Activated CD4-positive, alpha-beta memory T cell treated with anti-CD3 and anti-CD28 coated beads, Interleukin-2, amount 10 ng/mL, durations not matched to agents 7 days and 5 days (primary cell): ENCODE measurements at regions not wholly inside any gene's neighbourhood (a gene's known extent, or its start where the extent isn't known, plus 50 kb on each side); places are given as distances from the start of the nearest gene placed in this dataset.

Experiments used
- CTCF ChIA-PET: fragments of 350-600 bp; sonication (Branson Sonifier 250); formaldehyde crosslinking; loops from one replicate; lab custom pipeline; 2021; ENCODE audit warnings: antibody characterized with exemption, inconsistent platforms; lab: Charles Lee
- POLR2A ChIA-PET: fragments of 350-600 bp; sonication (Branson Sonifier 250); formaldehyde crosslinking; loops from one replicate; lab custom pipeline; 2021; ENCODE audit warnings: antibody characterized with exemption; lab: Charles Lee
- DNase-seq: peaks from one replicate; pipeline ENCODE4 v3.0.0-alpha.2; 2020
- H3K27ac Mint-ChIP-seq: one replicate; pipeline ENCODE4 v1.8.0; 2021; ENCODE audit warnings: mild to moderate bottlenecking, mixed read lengths
- H3K27me3 Mint-ChIP-seq: one replicate; pipeline ENCODE4 v1.8.0; 2021; ENCODE audit warnings: mixed read lengths
- H3K36me3 Mint-ChIP-seq: one replicate; pipeline ENCODE4 v1.8.0; 2021; ENCODE audit warnings: low read depth, mixed read lengths
- H3K4me1 Mint-ChIP-seq: one replicate; pipeline ENCODE4 v1.8.0; 2021; ENCODE audit warnings: mixed read lengths
- H3K4me3 Mint-ChIP-seq: one replicate; pipeline ENCODE4 v1.8.0; 2021; ENCODE audit warnings: mild to moderate bottlenecking, mixed read lengths
- H3K9me3 Mint-ChIP-seq: one replicate; pipeline ENCODE4 v1.8.0; 2021; ENCODE audit warnings: mixed read lengths

- DNase-seq = no peak
- ChIA-PET CTCF (interaction anchor here (1.0 kb wide), 1 partner anchor 11 kb away, joined by 3 read pairs; no protein-coding TSS in a partner anchor), POLR2A (no interaction called here)
- no peaks in the 10 kb centered on the region for H3K36me3 Mint-ChIP-seq
- no peaks in the 10 kb centered on the region for H3K4me1 Mint-ChIP-seq
- no peak overlapping the region for H3K4me3 Mint-ChIP-seq
- H3K27ac Mint-ChIP-seq = no peak overlapping the region
- H3K27me3 Mint-ChIP-seq = peaks cover 2% of the 10 kb centered on the region
- H3K9me3 Mint-ChIP-seq = no peaks in the 10 kb centered on the region
Measured at GRCh38 chr7:86930554-86931307, 128.7 kb downstream of the ELAPOR2 start.

DNA sequence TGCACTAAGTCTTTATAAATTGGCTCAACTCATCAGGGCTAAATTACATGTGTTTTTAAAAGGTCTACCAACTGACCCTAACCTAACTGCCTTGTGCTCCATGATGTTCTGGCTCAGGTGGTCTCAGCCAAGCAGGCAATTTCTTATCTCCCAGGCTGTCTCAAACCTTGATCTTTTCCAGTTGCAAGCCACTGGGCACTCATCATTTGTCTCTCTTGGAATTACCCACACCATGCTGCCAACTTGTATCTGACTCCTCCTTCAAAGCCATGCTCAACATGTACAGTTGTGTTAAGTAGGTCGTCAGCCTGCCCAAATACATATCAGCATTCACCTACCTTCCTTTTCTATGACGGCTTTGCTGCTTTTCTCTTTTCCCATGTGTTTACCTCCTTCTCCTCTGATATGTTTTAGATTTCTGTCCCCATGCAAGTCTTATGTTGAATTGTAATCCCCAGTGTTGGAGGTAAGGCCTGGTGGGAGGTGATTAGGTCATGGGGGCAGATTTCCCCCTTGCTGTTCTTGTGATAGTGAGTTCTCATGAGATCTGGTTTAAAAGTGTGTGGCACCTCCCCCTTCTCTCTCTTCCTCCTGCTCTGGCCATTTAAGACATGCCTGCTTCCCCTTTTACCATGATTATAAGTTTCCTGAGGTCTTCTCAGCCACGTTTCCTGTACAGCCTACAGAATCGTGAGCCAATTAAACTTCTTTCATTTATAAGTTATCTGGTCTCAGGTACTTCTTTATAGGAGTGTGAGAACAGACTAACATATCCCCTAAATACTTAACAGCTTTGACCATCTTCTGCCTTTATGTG is 130.0 kb downstream of the ELAPOR2 start:
- H3K4me3 Mint-ChIP-seq = no peak overlapping the region
- no peak for DNase-seq
- no peaks in the 10 kb centered on the region for H3K4me1 Mint-ChIP-seq
- H3K27me3 Mint-ChIP-seq = peaks cover 7% of the 10 kb centered on the region
- ChIA-PET CTCF (interaction anchor here (1.0 to 2.7 kb wide), 2 partner anchors 12 to 307 kb away, joined by 3 to 10 read pairs; no protein-coding TSS in a partner anchor), POLR2A (no interaction called here)
- H3K36me3 Mint-ChIP-seq = no peaks in the 10 kb centered on the region
- H3K27ac Mint-ChIP-seq = no peak overlapping the region
- no peaks in the 10 kb centered on the region for H3K9me3 Mint-ChIP-seq

- H3K27ac Mint-ChIP-seq = no peak overlapping the region
- no peaks in the 10 kb centered on the region for H3K4me1 Mint-ChIP-seq
- H3K9me3 Mint-ChIP-seq = no peaks in the 10 kb centered on the region
- no peak for DNase-seq
- POLR2A ChIA-PET = no interaction called here
- H3K36me3 Mint-ChIP-seq = no peaks in the 10 kb centered on the region
- H3K27me3 Mint-ChIP-seq = peaks cover 10% of the 10 kb centered on the region
- H3K4me3 Mint-ChIP-seq = no peak overlapping the region
- CTCF ChIA-PET = interaction anchor here (1.5 to 7.1 kb wide), 4 partner anchors 12 to 308 kb away, joined by 5 to 63 read pairs (median 12); partner anchors contain the start of gene DMTF1
Measured at GRCh38 chr7:86928308-86928707, 131.1 kb downstream of the ELAPOR2 start.

GRCh38 chr7:86926732-86927131 is 132.7 kb downstream of the ELAPOR2 start:
- H3K36me3 Mint-ChIP-seq = no peaks in the 10 kb centered on the region
- peaks cover 10% of the 10 kb centered on the region for H3K27me3 Mint-ChIP-seq
- H3K27ac Mint-ChIP-seq = no peak overlapping the region
- ChIA-PET POLR2A (no interaction called here), CTCF (interaction anchor here (0.7 to 7.1 kb wide), 18 partner anchors 11 to 1058 kb away, joined by 3 to 63 read pairs (median 4); partner anchors contain the start of gene DMTF1)
- no peak overlapping the region for H3K4me3 Mint-ChIP-seq
- H3K9me3 Mint-ChIP-seq = no peaks in the 10 kb centered on the region
- DNase-seq = no peak
- H3K4me1 Mint-ChIP-seq = no peaks in the 10 kb centered on the region

- DNase-seq = no peak
- H3K36me3 Mint-ChIP-seq = no peaks in the 10 kb centered on the region
- no peaks in the 10 kb centered on the region for H3K4me1 Mint-ChIP-seq
- H3K27me3 Mint-ChIP-seq = peaks cover 10% of the 10 kb centered on the region
- no peak overlapping the region for H3K27ac Mint-ChIP-seq
- no peaks in the 10 kb centered on the region for H3K9me3 Mint-ChIP-seq
- ChIA-PET CTCF (interaction anchor here (1.4 to 7.1 kb wide), 2 partner anchors 224 to 229 kb away, joined by 3 to 63 read pairs; no protein-coding TSS in a partner anchor), POLR2A (no interaction called here)
- no peak overlapping the region for H3K4me3 Mint-ChIP-seq
Measured at GRCh38 chr7:86925221-86925620, 134.2 kb downstream of the ELAPOR2 start.

DNA sequence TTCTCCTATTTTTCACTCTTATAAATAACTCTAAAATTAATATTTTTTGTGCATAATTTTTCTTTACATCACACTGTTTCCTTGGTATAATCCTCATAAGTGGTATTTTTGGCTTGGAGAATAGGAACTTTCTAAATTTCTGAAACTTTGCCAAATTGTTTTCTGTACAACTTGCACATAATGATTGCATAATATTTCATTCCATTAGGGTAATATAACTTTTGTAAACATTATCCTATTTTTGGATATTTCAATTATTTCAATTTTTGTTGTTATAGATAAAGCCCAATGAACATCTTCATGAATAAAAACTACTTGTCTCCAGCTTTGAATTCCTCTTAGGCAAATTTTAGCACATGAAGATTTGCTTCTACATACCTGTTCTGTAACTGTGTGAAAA is 135.9 kb downstream of the ELAPOR2 start:
- POLR2A ChIA-PET = no interaction called here
- Mint-ChIP-seq H3K27ac (no peak overlapping the region), H3K4me1 (no peaks in the 10 kb centered on the region), H3K4me3 (no peak overlapping the region), H3K27me3 (peaks cover 10% of the 10 kb centered on the region), H3K36me3 (no peaks in the 10 kb centered on the region), H3K9me3 (no peaks in the 10 kb centered on the region)
- DNase-seq = no peak
- CTCF ChIA-PET = interaction anchor here (7.1 kb wide), 1 partner anchor 225 kb away, joined by 63 read pairs; no protein-coding TSS in a partner anchor

DNA sequence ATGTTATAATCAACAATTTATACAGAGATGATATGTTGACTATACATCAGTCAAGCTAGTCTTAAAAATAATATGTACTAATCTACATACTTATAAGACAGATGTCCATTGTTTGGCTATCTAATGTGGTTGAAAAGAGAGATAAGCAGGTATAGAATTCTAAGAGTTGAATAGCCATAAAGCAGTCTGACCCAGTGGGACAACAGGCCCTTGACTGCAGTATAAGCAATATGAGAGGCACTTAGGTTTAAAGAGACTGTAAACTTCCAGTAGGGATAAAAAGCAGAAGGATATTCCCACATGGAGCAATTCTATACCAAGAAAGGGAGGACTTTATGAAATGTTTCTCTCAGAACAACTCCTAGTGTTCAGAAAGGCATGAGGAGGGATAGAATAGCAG is 139.3 kb downstream of the ELAPOR2 start:
- H3K4me3 Mint-ChIP-seq = no peak overlapping the region
- H3K27ac Mint-ChIP-seq = no peak overlapping the region
- H3K36me3 Mint-ChIP-seq = no peaks in the 10 kb centered on the region
- ChIA-PET CTCF (no interaction called here), POLR2A (no interaction called here)
- peaks cover 4% of the 10 kb centered on the region for H3K27me3 Mint-ChIP-seq
- DNase-seq = no peak
- H3K9me3 Mint-ChIP-seq = no peaks in the 10 kb centered on the region
- no peaks in the 10 kb centered on the region for H3K4me1 Mint-ChIP-seq

- Mint-ChIP-seq H3K4me1 (no peaks in the 10 kb centered on the region), H3K36me3 (no peaks in the 10 kb centered on the region), H3K9me3 (no peaks in the 10 kb centered on the region), H3K4me3 (no peak overlapping the region), H3K27me3 (no peaks in the 10 kb centered on the region), H3K27ac (no peak overlapping the region)
- ChIA-PET CTCF (interaction anchor here (1.0 to 1.2 kb wide), 2 partner anchors 230 to 318 kb away, joined by 3 to 5 read pairs; no protein-coding TSS in a partner anchor), POLR2A (no interaction called here)
- DNase-seq = no peak
Measured at GRCh38 chr7:86918245-86918644, 141.2 kb downstream of the ELAPOR2 start.

GRCh38 chr7:86916277-86916825 is 143.1 kb downstream of the ELAPOR2 start:
- Mint-ChIP-seq H3K27me3 (no peaks in the 10 kb centered on the region), H3K4me1 (no peaks in the 10 kb centered on the region), H3K36me3 (no peaks in the 10 kb centered on the region), H3K4me3 (no peak overlapping the region), H3K9me3 (no peaks in the 10 kb centered on the region), H3K27ac (no peak overlapping the region)
- POLR2A ChIA-PET = no interaction called here
- no peak for DNase-seq
- CTCF ChIA-PET = interaction anchor here (0.7 to 2.0 kb wide), 6 partner anchors 11 to 320 kb away, joined by 3 to 14 read pairs (median 4); no protein-coding TSS in a partner anchor

GRCh38 chr7:86914551-86914950 is 144.9 kb downstream of the ELAPOR2 start:
- no peak overlapping the region for H3K27ac Mint-ChIP-seq
- no peaks in the 10 kb centered on the region for H3K36me3 Mint-ChIP-seq
- no peaks in the 10 kb centered on the region for H3K27me3 Mint-ChIP-seq
- CTCF ChIA-PET = no interaction called here
- H3K4me1 Mint-ChIP-seq = no peaks in the 10 kb centered on the region
- POLR2A ChIA-PET = no interaction called here
- no peaks in the 10 kb centered on the region for H3K9me3 Mint-ChIP-seq
- H3K4me3 Mint-ChIP-seq = no peak overlapping the region
- DNase-seq = no peak
